Endothelial cell of umbilical vein (primary cell): ENCODE measurements at regions not wholly inside any gene's neighbourhood (a gene's known extent, or its start where the extent isn't known, plus 50 kb on each side); places are given as distances from the start of the nearest gene placed in this dataset.

Experiments used
- BruUV-seq: library from RNA; stranded (reverse); fragments of 400-500 nt; replicated peaks from 2 replicates; lab custom pipeline; 2021; lab: Mats Ljungman, UMichigan
- CTCF ChIA-PET: fragments of 300-600, 350-600 bp; sonication (Branson Sonifier 250); formaldehyde crosslinking; loops from one replicate; lab custom pipeline; 2021; ENCODE audit warnings: antibody characterized with exemption, inconsistent platforms; lab: Charles Lee
- POLR2A ChIA-PET: fragments of 300-600, 350-600 bp; sonication (Branson Sonifier 250); formaldehyde crosslinking; loops from one replicate; lab custom pipeline; 2021; ENCODE audit warnings: antibody characterized with exemption, inconsistent platforms; lab: Charles Lee
- DNase-seq: peaks from one replicate; pipeline ENCODE4 v3.0.0-alpha.2; 2011; ENCODE audit warnings: low read depth, low spot score
- FAIRE-seq: peaks from 2 replicates; lab custom pipeline; 2011; peaks lifted over from hg19 to GRCh38; lab: Jason Lieb, UNC
- H2AFZ ChIP-seq: 2 replicates; pipeline ENCODE4 v1.6.0; 2012; ENCODE audit warnings: low read depth, low read length, control low read depth, inconsistent platforms
- H3K27ac ChIP-seq: 2 replicates; pipeline ENCODE4 v1.5.1; 2011; ENCODE audit warnings: low read depth, mild to moderate bottlenecking, control low read depth, low read length, moderate library complexity; ENCODE audit not compliant: insufficient read depth
- H3K27me3 ChIP-seq, 2 experiments: 2 replicates each; pipeline versions ENCODE4 v1.6.0 to v1.6.1; 2011; ENCODE audit warnings: low read length in 2 of 2, mixed read lengths in 1 of 2; ENCODE audit not compliant: control insufficient read depth in 2 of 2, insufficient read depth in 2 of 2
- H3K36me3 ChIP-seq, 2 experiments: 2 replicates in 1 of 2; 3 replicates in 1 of 2; pipeline ENCODE4 v1.5.1; 2011; ENCODE audit warnings: low read length in 2 of 2, mild to moderate bottlenecking in 1 of 2, moderate library complexity in 1 of 2; ENCODE audit not compliant: control insufficient read depth in 2 of 2, insufficient read depth in 2 of 2; ENCODE audit errors: extremely low read depth in 1 of 2
- H3K4me1 ChIP-seq: 3 replicates; pipeline ENCODE4 v1.5.1; 2011; ENCODE audit warnings: mild to moderate bottlenecking, low read length; ENCODE audit not compliant: control insufficient read depth, insufficient read depth; ENCODE audit errors: extremely low read depth
- H3K4me2 ChIP-seq: 2 replicates; pipeline ENCODE4 v1.6.1; 2011; ENCODE audit warnings: low read length, control low read depth, mixed read lengths; ENCODE audit not compliant: insufficient read depth
- H3K4me3 ChIP-seq, 3 experiments: fragments of 200-600 bp in 1 of 3; sonication (generic), shearing (Covaris generic) in 1 of 3; replicated peaks in 1 of 3; 2 replicates each; pipeline ENCODE4 v1.5.1; 2011 to 2016; ENCODE audit warnings: control low read depth in 3 of 3, low read length in 3 of 3, mild to moderate bottlenecking in 2 of 3, inconsistent platforms in 1 of 3, low read depth in 1 of 3, moderate library complexity in 1 of 3; ENCODE audit not compliant: insufficient read depth in 1 of 3
- H3K79me2 ChIP-seq: 2 replicates; pipeline ENCODE4 v1.6.0; 2012; ENCODE audit warnings: low read length, inconsistent platforms; ENCODE audit not compliant: control insufficient read depth, insufficient read depth
- H3K9ac ChIP-seq: replicated peaks from 2 replicates; pipeline ENCODE3; 2011; ENCODE audit warnings: low read length, control low read depth; ENCODE audit not compliant: insufficient read depth; ENCODE audit errors: extremely low read depth
- H3K9me1 ChIP-seq: replicated peaks from 3 replicates; pipeline ENCODE4 v1.6.0; 2011; ENCODE audit warnings: mild to moderate bottlenecking, low read length; ENCODE audit not compliant: control insufficient read depth, insufficient read depth; ENCODE audit errors: extremely low read depth
- H3K9me3 ChIP-seq: replicated peaks from 2 replicates; pipeline ENCODE4 v1.5.1; 2012; ENCODE audit warnings: low read length, inconsistent platforms; ENCODE audit not compliant: control insufficient read depth, insufficient read depth
- H4K20me1 ChIP-seq: replicated peaks from 2 replicates; pipeline ENCODE3; 2011; ENCODE audit warnings: mild to moderate bottlenecking, low read length; ENCODE audit not compliant: control insufficient read depth, insufficient read depth; ENCODE audit errors: extremely low read depth
- CTCF ChIP-seq, 2 donors: IDR thresholded peaks; 1 replicate in 1 of 2; 2 replicates in 1 of 2; pipeline ENCODE4 v1.5.1; 2011; ENCODE audit warnings: low read length in 2 of 2, mild to moderate bottlenecking in 2 of 2, moderate library complexity in 2 of 2, control low read depth in 1 of 2, inconsistent platforms in 1 of 2, low read depth in 1 of 2; ENCODE audit not compliant: insufficient read depth in 1 of 2; ENCODE audit errors: extremely low read depth in 1 of 2
- EZH2 ChIP-seq: IDR thresholded peaks from 2 replicates; pipeline ENCODE4 v1.6.1; 2012; ENCODE audit warnings: borderline replicate concordance, low read depth, mild to moderate bottlenecking, moderate library complexity, low read length, inconsistent platforms; ENCODE audit not compliant: severe bottlenecking
- FOS ChIP-seq: IDR thresholded peaks from 2 replicates; pipeline ENCODE4 v1.6.1; 2011; ENCODE audit warnings: mild to moderate bottlenecking, low read length, moderate library complexity, borderline replicate concordance; ENCODE audit not compliant: insufficient read depth
- GATA2 ChIP-seq: IDR thresholded peaks from 2 replicates; pipeline ENCODE4 v1.7.0; 2011; ENCODE audit warnings: low read depth, mild to moderate bottlenecking, moderate library complexity, mixed read lengths, low read length; ENCODE audit not compliant: insufficient read length, insufficient read depth
- POLR2AphosphoS5 ChIP-seq: IDR thresholded peaks from 2 replicates; pipeline ENCODE4 v1.6.1; 2012; ENCODE audit warnings: low read depth, mild to moderate bottlenecking, control low read depth, low read length, moderate library complexity; ENCODE audit not compliant: insufficient read depth
- dilution Hi-C: fragments of 300-500 bp; cut with MboI; formaldehyde crosslinking; loops from one replicate; pipeline ENCODE4 v1.15.0; 2019; ENCODE audit warnings: low sequenced_read_pairs; ENCODE audit not compliant: extremely low pct_ligation_motif_present
- intact Hi-C: fragments of 100-400 bp; cut with micrococcal nuclease; formaldehyde crosslinking; loops from one replicate; pipeline ENCODE4 v1.10.0; 2022

- no peak overlapping the region for H2AFZ ChIP-seq
- dilution Hi-C loops, result no loop called here
- H3K79me2 ChIP-seq, result no peaks in the 10 kb centered on the region
- no peaks in the 10 kb centered on the region for H3K9me1 ChIP-seq
- no peaks in the 10 kb centered on the region for H3K9me3 ChIP-seq
- TF ChIP-seq CTCF (IDR thresholded peaks at IDR 0.05; ENCODE audit: extremely low read depth in 1 of 2, insufficient read depth in 1 of 2, low read depth in 1 of 2, low read length in 2 of 2), result no peak
- H3K27ac ChIP-seq, result no peak overlapping the region
- no peaks in the 10 kb centered on the region for H3K4me1 ChIP-seq
- FAIRE-seq (no peak), DNase-seq (no peak)
- H3K4me2 ChIP-seq, result no peak overlapping the region
- no peaks in the 10 kb centered on the region for H4K20me1 ChIP-seq
- H3K27me3 ChIP-seq, result no peaks in the 10 kb centered on the region
- no TSS peak for BruUV-seq
- H3K4me3 ChIP-seq, result no peak overlapping the region
- no peaks in the 10 kb centered on the region for H3K36me3 ChIP-seq
- POLR2A ChIA-PET, result no interaction called here
- CTCF ChIA-PET, result no interaction called here
- intact Hi-C loops, result no loop called here
- no peak overlapping the region for H3K9ac ChIP-seq
Observed at GRCh38 chr15:49760749-49761148, 139.9 kb downstream of the DTWD1 start.

GRCh38 chr15:49769225-49769624 lies 148.4 kb downstream of the DTWD1 start:
- Histone ChIP-seq H3K9me1 (no peaks in the 10 kb centered on the region), H3K4me2 (no peak overlapping the region), H2AFZ (no peak overlapping the region), H3K79me2 (no peaks in the 10 kb centered on the region), H3K4me1 (no peaks in the 10 kb centered on the region), H3K36me3 (no peaks in the 10 kb centered on the region), H4K20me1 (no peaks in the 10 kb centered on the region), H3K9me3 (no peaks in the 10 kb centered on the region), H3K27me3 (no peaks in the 10 kb centered on the region), H3K9ac (no peak overlapping the region), H3K4me3 (no peak overlapping the region), H3K27ac (no peak overlapping the region)
- dilution Hi-C loops, result no loop called here
- ChIA-PET CTCF (no interaction called here), POLR2A (no interaction called here)
- DNase-seq (no peak), FAIRE-seq (no peak)
- intact Hi-C loops, result no loop called here
- no TSS peak for BruUV-seq
- TF ChIP-seq CTCF (IDR thresholded peaks at IDR 0.05; ENCODE audit: extremely low read depth in 1 of 2, insufficient read depth in 1 of 2, low read depth in 1 of 2, low read length in 2 of 2), result no peak
- TF ChIP-seq POLR2AphosphoS5, result no peak
- TF ChIP-seq FOS, result no peak
- TF ChIP-seq EZH2, result no peak
- TF ChIP-seq GATA2, result no peak
